ENCODE measurements at regions not wholly inside any gene's neighbourhood (a gene's known extent, or its start where the extent isn't known, plus 50 kb on each side); places are given as distances from the start of the nearest gene placed in this dataset.

DNA sequence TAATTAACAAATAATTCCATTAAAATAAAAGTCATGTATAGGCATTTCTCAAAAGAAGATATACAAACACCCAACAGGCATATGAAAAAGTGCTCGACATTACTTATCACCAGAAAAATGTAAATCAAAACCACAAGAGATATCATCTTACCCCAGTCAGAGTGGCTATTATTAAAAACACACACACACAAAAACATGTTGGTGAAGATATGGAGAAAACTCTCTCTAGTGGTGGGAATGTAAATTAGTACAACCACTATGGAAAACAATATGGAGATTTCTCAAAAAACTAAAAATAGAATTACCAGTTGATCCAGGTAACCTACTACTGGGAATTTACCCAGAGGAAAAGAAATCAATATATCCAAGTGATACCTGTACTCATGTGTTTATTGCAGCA, 966.3 kb upstream of the POU3F3 start:
- no peak overlapping the region for H3K4me3 ChIP-seq
- H3K36me3 ChIP-seq: no peaks in the 10 kb centered on the region
- H3K9me3 ChIP-seq: no peaks in the 10 kb centered on the region
- H3K27me3 ChIP-seq: no peaks in the 10 kb centered on the region
- H3K27ac ChIP-seq: no peak overlapping the region
- no peak for DNase-seq
- no peak for TF ChIP-seq POLR2A (IDR thresholded peaks at IDR 0.05)
- TF ChIP-seq, protein P1, sequence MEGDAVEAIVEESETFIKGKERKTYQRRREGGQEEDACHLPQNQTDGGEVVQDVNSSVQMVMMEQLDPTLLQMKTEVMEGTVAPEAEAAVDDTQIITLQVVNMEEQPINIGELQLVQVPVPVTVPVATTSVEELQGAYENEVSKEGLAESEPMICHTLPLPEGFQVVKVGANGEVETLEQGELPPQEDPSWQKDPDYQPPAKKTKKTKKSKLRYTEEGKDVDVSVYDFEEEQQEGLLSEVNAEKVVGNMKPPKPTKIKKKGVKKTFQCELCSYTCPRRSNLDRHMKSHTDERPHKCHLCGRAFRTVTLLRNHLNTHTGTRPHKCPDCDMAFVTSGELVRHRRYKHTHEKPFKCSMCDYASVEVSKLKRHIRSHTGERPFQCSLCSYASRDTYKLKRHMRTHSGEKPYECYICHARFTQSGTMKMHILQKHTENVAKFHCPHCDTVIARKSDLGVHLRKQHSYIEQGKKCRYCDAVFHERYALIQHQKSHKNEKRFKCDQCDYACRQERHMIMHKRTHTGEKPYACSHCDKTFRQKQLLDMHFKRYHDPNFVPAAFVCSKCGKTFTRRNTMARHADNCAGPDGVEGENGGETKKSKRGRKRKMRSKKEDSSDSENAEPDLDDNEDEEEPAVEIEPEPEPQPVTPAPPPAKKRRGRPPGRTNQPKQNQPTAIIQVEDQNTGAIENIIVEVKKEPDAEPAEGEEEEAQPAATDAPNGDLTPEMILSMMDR (IDR thresholded peaks at IDR 0.05): no peak
- H3K4me1 ChIP-seq: no peaks in the 10 kb centered on the region

DNA sequence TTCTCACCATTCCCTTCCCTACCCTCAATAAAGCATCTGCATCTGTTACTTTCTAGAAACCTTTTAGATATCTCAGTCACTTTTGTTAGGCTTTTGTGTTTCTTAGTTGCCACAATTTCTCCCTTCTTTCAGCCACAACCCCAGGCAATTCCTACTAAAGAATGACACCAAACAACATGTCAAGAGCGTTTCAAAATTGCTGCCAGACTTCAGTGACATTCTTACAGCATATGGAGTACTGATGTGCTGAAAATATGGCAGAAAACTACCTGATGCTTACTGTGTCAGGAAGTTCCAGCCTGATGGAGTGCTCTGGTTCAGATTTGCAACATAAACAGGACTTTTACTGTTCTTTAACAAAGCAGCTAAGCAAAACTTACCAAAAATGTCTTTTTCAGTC, 957.7 kb upstream of the POU3F3 start:
- no peaks in the 10 kb centered on the region for H3K9me3 ChIP-seq
- H3K36me3 ChIP-seq: no peaks in the 10 kb centered on the region
- H3K27ac ChIP-seq: no peak overlapping the region
- no peak overlapping the region for H3K4me3 ChIP-seq
- TF ChIP-seq, protein P1 (IDR thresholded peaks at IDR 0.05): no peak
- TF ChIP-seq POLR2A (IDR thresholded peaks at IDR 0.05): no peak
- no peaks in the 10 kb centered on the region for H3K27me3 ChIP-seq
- no peaks in the 10 kb centered on the region for H3K4me1 ChIP-seq
- DNase-seq: no peak

DNA sequence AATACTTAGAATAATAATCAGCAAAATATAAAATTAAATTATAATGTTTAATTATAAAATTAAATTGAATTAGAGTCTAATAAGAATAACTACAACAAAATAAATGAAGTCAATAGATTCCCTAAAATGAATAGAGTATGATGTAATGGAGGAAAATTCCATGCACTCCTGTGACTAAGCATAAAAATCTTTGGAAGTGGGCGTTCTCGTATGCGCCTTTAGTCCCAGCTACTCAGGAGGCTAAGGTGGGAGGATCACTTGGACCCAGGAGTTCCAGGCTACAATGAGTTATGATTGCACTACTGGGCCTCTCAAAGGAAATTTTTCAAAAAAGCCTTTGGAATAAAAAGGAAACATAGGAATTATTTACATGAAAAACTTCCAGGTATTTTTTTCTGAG, 955.4 kb upstream of the POU3F3 start:
- Histone ChIP-seq H3K36me3 (no peaks in the 10 kb centered on the region), H3K4me3 (no peak overlapping the region), H3K27ac (no peak overlapping the region), H3K4me1 (no peaks in the 10 kb centered on the region), H3K27me3 (no peaks in the 10 kb centered on the region), H3K9me3 (no peaks in the 10 kb centered on the region)
- TF ChIP-seq POLR2A (IDR thresholded peaks at IDR 0.05): no peak
- TF ChIP-seq, protein P1 (IDR thresholded peaks at IDR 0.05): no peak
- no peak for DNase-seq

DNA sequence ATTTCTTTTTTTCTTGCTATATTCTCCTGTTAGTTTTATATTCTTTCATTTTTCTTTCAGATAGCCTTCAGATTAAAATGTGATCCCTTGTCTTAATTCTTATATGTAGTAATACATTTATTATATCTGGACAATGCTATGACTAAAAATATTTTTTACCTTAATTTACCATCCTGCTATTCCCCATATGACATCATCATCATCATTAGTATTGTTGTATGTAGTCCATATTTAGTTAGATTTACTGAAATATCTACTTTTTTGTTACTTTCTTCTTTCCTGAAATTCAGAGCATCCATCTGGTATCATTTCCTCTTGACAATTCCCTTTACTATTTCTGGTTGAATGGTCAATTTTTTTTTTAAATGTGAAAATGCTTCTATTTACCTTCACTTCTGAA, 951.6 kb upstream of the POU3F3 start:
- H3K27me3 ChIP-seq: no peaks in the 10 kb centered on the region
- no peak for DNase-seq
- no peaks in the 10 kb centered on the region for H3K9me3 ChIP-seq
- H3K4me3 ChIP-seq: no peak overlapping the region
- no peak overlapping the region for H3K27ac ChIP-seq
- no peaks in the 10 kb centered on the region for H3K36me3 ChIP-seq
- no peaks in the 10 kb centered on the region for H3K4me1 ChIP-seq
- no peak for TF ChIP-seq POLR2A (IDR thresholded peaks at IDR 0.05)
- TF ChIP-seq, protein P1 (IDR thresholded peaks at IDR 0.05): no peak

DNA sequence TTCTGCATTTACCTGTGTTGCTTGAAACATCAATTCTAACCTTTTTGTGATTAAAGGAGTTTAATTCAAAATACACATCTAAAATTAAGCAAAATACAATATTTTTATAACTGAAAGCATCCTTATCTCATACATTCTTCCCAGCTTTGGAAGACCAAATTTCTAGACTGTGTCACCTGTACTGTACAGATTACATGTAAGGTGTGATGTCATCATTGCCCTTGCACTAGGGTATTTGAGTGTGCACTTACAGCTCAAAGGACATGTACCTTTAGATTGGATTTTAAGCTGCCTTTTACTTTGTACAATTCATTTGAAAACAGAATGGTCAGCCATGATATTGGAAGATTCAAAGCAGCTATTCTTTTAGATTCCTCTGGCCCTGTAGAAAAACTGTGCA, 932.8 kb upstream of the POU3F3 start:
- TF ChIP-seq, protein P1 (IDR thresholded peaks at IDR 0.05): no peak
- no peak for TF ChIP-seq POLR2A (IDR thresholded peaks at IDR 0.05)
- Histone ChIP-seq H3K4me1 (no peaks in the 10 kb centered on the region), H3K27ac (no peak overlapping the region), H3K4me3 (no peak overlapping the region), H3K9me3 (no peaks in the 10 kb centered on the region), H3K27me3 (no peaks in the 10 kb centered on the region), H3K36me3 (no peaks in the 10 kb centered on the region)
- DNase-seq: no peak

DNA sequence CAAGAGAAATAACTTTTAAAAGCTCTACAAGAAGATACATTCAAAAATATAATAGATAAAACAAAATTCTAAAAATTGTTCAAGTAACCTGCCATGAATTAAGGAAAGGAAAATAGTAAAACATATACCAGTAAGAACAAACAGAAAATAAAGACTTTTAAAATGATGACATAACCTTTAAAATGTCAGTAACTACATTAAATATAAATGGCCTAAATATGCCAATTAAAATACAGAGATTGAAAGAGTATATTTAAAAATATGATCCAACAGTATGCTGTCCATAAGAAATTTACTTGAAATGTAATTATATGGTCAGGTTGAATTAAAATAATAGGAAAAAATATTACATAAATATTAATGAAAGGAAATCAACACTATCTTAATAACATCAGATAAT, 911.7 kb upstream of the POU3F3 start:
- DNase-seq: no peak
- Histone ChIP-seq H3K27ac (no peak overlapping the region), H3K4me3 (no peak overlapping the region), H3K4me1 (no peaks in the 10 kb centered on the region), H3K27me3 (no peaks in the 10 kb centered on the region), H3K36me3 (no peaks in the 10 kb centered on the region), H3K9me3 (no peaks in the 10 kb centered on the region)
- TF ChIP-seq POLR2A (IDR thresholded peaks at IDR 0.05): no peak
- TF ChIP-seq, protein P1 (IDR thresholded peaks at IDR 0.05): no peak

Measured in Peyer's patch (tissue), 4 donors.